HG03025 (cell line): ENCODE measurements at regions not wholly inside any gene's neighbourhood (a gene's known extent, or its start where the extent isn't known, plus 50 kb on each side); places are given as distances from the start of the nearest gene placed in this dataset.

Experiments
- ATAC-seq: cut with Tn5 transposase; IDR thresholded peaks from one replicate; pipeline ENCODE4 v1.9.1; 2021; ENCODE audit warnings: mild to moderate bottlenecking, moderate library complexity; ENCODE audit not compliant: unreplicated experiment, low FRiP score

GRCh38 chr9:88691091-88691490, 156.1 kb downstream of the NXNL2 start:
- no peak for ATAC-seq

GRCh38 chr9:88691811-88692210, 156.8 kb downstream of the NXNL2 start:
- ATAC-seq = no peak

GRCh38 chr9:88692827-88693226, 157.8 kb downstream of the NXNL2 start:
- ATAC-seq = no peak

GRCh38 chr9:88694625-88695024, 159.6 kb downstream of the NXNL2 start:
- no peak for ATAC-seq

- ATAC-seq = no peak
Measured at GRCh38 chr9:88696501-88696900, 161.5 kb downstream of the NXNL2 start.

GRCh38 chr9:88697764-88698432, 162.9 kb downstream of the NXNL2 start:
- no peak for ATAC-seq

- ATAC-seq = no peak
Measured at GRCh38 chr9:88702985-88703384, 168.0 kb downstream of the NXNL2 start.

- no peak for ATAC-seq
Measured at GRCh38 chr9:88706193-88707113, 171.5 kb downstream of the NXNL2 start.

GRCh38 chr9:88710449-88710848, 175.5 kb downstream of the NXNL2 start:
- ATAC-seq = no peak

- ATAC-seq = no peak
Measured at GRCh38 chr9:88711719-88712118, 176.7 kb downstream of the NXNL2 start.

GRCh38 chr9:88712484-88712883, 177.5 kb downstream of the NXNL2 start:
- ATAC-seq = no peak

- ATAC-seq = no peak
Measured at GRCh38 chr9:88713010-88713409, 178.0 kb downstream of the NXNL2 start.

- no peak for ATAC-seq
Measured at GRCh38 chr9:88716596-88717290, 181.8 kb downstream of the NXNL2 start.

GRCh38 chr9:88721025-88721424, 186.0 kb downstream of the NXNL2 start:
- no peak for ATAC-seq

- ATAC-seq = no peak
Measured at GRCh38 chr9:88721495-88722279, 186.7 kb downstream of the NXNL2 start.

- ATAC-seq = no peak
Measured at GRCh38 chr9:88722753-88723152, 187.8 kb downstream of the NXNL2 start.

- ATAC-seq = no peak
Measured at GRCh38 chr9:88723751-88724150, 188.8 kb downstream of the NXNL2 start.

GRCh38 chr9:88724331-88724730, 189.4 kb downstream of the NXNL2 start:
- ATAC-seq = no peak

GRCh38 chr9:88725300-88726019, 190.5 kb downstream of the NXNL2 start:
- no peak for ATAC-seq

- no peak for ATAC-seq
Measured at GRCh38 chr9:88726803-88727202, 191.8 kb downstream of the NXNL2 start.
